GM18868 (cell line): ENCODE measurements at regions not wholly inside any gene's neighbourhood (a gene's known extent, or its start where the extent isn't known, plus 50 kb on each side); places are given as distances from the start of the nearest gene placed in this dataset.

Source experiments
- ATAC-seq: cut with Tn5 transposase; IDR thresholded peaks from one replicate; pipeline ENCODE4 v1.9.1; 2021; ENCODE audit warnings: mild to moderate bottlenecking, moderate library complexity; ENCODE audit not compliant: unreplicated experiment

DNA sequence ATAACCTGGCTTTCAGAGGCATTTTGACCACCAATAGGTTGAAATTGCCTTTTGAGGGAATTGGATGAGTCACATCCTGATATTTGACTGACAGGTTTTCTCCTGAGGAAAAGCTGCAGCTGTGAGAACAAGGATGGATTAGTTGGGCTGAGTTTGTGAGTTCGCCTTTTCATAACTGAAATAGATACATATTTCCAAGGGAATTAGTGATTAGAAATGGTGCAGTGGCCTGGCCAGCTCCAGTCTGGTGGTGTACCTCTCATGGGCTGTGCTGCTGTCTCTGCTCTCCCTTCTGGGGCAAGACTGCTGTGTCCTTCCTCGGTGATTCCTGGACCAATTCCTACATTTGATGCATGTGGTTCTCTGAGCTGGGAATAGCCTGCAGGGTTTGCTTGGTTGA is 341.3 kb downstream of the TSN start:
- no peak for ATAC-seq

DNA sequence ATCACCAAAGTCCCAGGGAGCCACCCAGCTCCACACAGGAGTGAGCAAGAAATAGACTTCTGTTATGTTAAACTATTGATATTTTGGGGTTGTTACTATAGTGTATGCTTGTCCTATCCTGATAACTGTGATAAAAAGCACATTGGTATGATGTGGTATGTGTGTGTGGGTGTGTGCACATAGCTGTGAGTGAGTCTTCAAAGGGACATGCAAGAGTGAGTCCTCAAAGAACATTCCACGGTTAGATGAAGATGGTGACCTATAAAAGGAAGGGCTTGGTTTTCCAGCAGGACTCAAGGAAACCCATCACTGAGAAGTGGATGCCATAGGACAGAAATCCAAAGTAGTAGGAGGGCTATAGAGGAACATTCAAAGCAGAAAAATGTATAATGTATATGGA is 342.9 kb downstream of the TSN start:
- no peak for ATAC-seq

DNA sequence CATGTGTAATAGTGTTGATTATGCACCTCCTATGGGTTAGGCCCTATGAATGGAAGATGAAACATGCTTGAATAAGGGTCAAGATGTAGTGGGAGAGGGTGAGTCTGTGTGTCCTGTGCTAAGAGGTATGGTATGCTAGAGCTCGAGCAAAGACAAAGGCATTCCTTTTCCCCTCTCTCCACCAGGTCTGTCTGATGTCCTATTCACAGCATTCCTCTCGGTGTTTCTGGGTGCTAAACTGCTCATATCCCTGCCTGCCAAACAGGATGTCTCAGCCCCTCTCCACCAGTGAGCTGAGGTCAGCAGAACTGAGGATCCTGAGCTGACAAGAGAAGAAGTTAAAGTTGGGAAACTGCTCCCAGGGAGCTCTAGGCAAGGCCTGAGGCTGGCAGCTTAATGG is 344.9 kb downstream of the TSN start:
- no peak for ATAC-seq

DNA sequence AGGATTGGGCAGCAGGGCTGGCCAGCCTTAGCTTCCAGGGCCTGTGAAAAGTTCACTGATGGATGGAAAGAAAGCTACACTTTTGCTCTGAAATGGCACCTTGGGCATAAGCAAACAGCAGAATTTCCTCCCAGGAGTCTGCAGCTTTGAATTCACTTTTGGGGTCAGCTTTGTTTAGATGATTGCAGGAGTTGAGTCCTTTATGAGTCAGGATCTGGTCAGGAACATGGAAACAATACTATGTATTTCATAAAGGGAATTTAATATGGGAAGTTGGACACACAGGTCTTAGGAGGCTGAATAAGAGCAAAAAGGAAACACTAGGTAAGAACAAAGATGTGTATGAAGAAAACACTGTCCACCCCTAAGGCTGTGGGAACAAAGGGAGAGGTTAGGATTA is 345.3 kb downstream of the TSN start:
- no peak for ATAC-seq

DNA sequence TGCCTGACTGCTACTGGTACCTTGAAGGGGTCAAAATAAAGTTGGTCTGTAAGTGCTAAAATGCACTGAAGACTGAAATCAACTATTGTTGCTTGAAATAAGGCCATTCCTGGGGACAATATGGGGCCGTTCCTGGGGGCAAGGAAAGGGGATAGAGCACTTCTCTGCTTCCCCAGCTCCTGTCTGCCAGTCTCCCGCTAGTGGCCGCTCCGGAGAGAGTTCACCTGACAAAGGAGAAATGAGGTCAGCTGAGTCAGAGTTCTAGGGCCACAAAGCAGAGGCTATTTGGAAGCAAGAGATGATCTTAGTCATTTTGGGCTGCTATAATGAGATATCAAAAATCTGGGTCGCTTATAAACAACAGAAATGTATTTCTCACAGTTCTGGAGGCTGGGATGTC is 345.9 kb downstream of the TSN start:
- ATAC-seq, result no peak

DNA sequence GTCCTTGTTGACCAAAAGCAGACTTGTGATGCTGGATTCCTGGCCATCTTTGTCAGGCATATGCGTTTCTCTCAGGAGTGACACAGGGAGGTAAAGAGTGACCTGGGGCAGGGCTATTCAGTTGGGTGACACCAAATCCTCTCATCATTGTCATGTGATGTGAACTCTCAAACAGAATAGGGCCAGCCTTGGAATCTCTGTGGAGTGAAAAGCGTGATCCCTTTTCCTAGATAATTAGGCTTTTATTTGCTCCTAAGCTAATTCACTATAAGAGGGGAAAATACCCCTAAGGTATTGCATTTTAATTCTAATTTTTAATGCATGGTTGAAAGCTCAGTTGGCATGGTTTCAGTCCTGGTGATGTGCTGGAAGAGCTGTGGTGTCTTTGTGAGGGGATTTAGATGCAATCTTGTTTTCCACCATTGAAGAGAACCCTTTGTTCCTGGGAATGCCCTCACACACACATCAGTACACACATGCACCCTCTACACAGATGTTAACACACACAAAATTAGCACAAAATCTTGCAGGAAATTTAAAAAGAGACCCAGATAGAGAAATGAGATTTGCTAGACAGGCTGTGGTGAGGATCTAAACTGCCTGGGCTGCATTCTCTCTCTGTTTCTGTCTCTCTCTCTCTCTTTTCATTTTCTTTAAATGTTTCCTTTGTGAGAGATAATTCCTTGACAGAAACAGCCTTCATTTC is 349.9 kb downstream of the TSN start:
- no peak for ATAC-seq

DNA sequence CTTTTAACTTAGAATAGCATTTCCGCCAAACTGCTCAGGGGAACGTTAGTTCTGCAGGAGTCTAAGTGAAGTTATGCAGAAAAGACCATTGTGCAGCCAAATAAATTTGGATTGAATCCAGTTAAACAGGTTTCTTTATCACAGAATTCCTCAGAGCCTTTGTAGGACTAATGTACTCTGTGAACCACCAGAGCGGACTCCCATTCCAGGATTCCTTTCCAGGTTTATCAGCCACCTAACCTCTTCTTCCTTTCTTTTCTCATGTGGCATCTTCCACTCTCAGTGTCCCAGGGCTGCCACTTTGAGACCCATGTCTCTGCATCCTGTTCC is 350.4 kb downstream of the TSN start:
- no peak for ATAC-seq

DNA sequence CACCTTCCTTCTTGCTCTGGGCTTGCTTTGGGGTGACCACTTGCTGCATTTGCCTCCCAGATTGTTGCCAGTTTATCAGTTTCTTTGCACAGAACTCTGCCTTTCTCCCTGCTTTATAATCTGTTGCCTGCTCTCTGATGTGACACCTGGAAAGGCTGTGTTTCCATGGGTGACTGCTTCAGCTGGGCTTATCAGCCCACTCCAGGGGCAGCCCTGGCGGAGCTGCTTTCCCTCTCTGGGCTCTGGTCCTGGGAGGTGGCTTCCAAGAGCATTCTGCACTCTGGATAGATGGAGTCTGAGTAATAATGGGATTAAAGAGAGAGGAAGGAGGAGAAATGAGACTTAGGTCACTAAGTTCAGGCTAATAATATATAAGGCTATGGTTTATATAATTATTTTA is 352.7 kb downstream of the TSN start:
- ATAC-seq, result no peak

DNA sequence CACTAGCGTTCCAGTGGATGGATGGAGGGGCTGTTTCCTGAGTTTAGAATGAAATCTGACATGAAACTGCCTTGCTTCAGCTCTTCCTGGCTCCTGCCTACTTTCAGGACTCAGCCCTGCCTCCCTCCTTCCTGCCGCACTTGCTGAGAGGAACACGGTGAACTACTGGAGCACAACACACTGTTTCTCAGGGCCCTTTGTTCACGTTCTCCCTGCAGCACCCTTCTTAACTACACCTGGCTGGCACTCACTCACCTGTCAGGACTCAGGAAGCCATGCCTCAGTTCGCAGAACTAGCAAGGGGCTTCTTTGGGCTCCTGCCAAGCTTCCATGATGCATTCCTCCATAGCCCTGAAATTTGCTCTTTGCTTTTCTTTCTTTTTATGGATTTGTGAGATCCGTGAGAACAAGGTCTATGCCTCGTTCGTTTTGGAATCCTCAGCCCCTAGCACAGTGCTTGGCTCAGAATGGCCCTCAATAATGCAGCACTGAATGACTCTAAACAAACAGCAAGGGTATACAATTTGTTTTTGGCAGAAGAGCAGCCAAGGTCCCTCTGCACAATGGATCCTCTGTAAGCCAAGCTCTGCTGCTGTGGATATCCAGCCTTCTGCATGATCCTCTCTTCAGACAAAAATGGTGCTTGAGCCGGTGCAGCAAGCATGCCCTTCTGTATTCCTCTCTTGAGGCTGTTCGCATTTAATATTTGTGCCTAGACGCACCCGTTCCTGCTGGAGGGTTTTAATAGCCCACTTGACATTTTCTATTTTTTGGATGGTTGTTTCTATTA is 357.0 kb downstream of the TSN start:
- no peak for ATAC-seq

DNA sequence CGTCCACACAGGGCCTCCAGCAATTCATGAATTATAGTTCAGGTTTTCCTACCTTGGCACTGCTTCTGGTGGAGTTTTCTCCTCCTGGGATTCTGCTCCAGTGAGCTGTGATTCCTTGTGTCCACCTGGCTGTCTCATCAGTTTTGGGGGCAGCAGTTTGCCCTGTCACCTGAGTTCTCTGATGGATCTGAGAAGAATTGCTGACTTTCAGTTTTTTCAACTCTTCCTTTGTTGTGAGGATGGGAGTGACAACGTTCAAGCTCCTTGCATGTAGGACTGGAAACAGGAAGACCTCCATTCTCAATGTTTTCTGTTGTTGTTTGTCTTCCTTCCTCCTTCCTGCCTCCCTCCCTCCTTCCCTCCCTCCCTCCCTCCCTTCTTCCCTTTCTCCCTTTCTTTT is 359.0 kb downstream of the TSN start:
- no peak for ATAC-seq

DNA sequence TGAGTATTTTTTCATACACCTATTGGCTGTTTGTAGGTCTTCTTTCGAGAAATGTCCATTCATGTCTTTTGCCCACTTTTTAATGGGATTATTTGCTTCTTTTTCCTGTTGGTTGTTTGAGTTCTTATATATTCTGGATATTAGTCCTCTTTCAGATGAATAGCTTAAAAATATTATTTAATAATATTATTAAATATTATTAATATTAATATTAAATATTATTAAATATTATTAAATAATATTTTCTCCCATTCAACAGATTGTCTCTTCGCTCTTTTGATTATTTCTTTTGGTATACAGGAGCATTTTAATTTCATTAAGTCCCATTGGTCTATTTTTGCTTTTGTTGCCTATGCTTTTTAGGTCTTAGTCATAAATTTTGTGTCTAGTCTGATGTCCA is 361.9 kb downstream of the TSN start:
- no peak for ATAC-seq

DNA sequence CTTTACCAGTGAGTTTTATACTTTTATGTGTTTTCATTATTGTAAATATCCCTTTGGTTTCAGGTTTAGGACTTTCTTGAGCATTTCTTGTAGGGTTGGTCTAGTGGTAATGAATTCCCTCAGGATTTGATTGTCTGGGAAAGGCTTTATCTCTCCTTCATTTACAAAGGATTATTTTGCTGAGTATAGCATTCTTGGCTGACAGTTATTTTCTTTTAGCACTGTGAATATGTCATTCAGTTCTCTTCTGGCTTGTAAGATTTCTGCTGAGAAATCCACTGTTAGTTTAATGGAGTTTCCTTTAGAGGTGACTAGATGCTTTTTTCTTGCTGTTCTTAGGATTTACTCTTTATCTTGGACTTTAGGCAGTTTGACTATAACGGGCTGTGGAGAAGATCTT is 373.9 kb downstream of the TSN start:
- no peak for ATAC-seq

DNA sequence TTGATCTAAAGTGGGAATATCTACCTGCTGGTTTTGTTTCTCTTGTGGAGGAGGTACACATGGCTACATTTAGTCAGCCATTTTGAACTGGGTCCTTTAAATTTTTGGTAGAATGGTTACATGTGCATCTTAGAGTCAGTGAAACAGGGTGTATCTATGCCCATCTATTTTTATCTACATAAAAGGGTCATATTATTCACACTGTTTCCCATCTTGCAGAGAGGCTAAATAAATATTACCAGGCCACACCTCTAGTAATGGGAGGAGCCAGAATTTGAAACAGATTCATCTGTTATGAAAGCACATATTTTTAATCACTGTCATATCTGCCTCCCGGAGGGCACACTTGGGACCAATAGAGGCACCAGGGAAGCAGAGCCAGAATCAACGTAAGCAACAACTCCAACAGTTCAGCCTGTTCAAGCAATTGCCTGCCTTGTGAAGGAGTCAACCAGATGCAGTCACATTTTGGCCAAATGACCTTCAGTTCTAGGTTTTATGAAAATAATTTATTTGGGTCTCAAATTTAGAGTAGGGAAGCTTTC is 376.8 kb downstream of the TSN start:
- ATAC-seq, result no peak

DNA sequence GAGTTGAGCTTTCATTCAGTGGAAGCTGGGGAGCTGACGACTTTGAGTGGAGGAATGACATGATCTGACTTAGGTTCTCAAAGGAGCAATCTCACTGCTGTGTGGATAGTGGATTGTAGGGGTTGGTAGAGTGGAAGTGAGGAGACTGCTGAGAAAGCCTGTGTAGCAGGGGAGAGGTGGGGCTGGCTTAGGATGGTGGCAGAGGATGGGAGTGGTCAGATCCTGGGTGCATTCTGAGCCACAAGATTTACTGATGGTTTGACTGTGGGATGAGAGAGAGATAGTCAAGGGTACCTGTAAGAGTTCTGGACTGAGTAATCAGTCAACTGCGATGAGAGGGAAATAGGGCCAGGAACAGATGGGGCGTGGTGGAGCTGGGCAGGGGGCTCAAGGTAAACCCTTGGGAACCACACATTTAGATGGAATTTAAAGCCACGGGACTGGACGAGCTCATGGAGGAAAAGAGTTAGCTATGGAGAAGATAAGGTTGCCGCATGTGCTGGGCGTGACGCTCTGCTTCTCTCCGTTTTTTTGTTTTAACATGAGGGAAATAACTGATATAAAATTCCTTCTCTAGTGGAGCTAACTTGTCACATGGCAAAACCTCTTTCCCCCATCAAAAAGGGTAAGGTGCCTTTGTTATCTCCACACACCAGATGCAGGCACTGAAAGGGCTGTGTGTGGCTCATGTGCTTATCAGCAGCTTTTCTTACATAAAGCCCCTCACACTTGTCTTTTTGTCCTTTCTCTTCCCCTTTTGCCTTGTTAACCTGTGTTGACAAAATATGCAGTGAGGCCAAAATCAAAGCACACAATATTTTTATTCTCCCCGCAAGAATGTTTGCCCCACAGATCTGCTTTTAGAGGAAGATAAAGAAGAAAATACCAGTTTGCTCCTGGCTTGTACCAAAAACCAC is 379.8 kb downstream of the TSN start:
- no peak for ATAC-seq

DNA sequence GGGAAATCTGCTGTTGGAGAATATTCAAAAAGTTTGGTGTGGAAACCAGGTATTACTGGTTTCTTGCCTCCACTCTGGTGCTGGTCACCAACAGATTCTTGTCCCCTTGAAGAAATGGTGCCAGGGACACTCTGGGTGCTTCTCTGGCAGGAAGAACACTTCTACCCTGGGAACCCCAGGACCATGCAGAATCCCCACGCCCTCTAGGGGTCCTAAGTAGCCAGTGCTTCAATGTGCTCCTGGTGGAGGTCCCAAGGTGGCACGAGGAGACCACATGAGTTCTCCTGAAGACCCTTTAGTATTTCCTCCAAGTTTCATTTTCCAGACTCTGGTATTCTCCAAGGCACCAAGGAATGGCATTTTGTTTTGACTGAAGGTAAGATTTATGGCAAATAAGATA is 380.6 kb downstream of the TSN start:
- peak; percentile 86 for ATAC-seq

DNA sequence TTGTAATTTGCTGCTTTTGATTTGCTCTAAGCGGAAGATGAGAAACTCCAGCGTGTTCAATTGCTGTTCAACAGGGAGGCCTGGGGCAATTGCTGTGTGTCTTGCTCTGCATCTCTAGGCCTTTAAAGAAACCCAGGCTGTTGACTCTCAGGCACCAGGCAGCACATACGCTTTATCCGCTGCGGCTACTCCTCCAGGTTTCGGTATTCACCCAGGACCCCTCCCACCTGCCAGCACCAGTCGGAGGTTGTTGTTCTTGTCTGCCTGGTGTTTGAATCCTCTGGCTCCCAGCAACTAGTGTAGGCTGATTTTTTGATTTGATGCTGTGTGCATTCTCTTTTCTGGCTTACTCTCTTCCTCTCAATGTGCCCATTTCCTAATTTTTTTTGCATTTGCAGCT is 383.1 kb downstream of the TSN start:
- ATAC-seq, result no peak

DNA sequence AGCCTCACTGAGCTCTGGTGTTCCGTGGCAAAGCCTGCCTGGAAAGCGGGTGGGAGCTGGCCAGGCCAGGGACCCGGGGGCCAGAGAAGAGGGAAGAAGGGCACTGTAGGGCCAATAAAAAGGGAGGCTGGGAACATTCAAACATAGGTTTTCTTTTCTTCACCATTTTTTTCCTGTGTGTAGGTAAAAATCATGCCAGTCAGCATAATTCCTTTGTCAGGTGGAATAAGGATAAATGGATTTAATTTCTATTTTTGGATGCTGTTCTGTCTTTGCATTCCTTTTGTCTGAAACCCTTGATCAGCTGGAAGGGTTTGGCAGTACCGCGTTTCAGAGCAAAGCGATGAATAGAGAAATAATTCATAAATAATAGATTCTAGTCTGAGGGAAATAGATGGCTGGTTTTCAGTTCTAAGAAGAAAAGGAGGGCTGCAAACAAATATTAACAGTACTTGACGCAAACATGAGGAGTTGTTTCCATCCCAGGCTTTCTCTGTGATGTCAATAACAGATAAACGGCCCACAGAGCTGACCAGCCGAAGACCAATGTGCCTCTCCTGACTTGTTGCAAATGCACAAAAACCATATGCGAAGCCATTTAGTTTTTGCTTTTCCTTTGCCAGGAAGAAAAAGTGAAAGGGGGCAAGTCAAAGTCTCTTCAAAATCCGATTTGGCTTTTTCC is 384.4 kb downstream of the TSN start:
- no peak for ATAC-seq

DNA sequence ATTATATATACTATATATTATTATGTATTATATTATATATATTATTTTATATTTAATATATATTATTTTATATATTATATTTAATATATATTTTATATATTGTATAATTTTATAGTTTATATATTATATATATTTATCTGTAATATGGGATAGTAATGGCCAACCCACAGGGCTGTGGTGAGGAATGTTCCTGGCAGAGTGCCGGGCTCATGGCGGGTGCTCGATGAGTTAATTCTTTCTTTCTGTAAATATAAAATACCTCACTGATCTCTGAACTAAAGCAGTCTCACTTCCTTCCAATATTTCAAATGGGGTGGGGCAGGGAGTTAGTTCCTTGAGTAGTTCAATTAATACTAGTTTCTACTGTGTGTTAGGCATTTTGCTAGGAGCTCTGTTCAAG is 389.4 kb downstream of the TSN start:
- no peak for ATAC-seq

DNA sequence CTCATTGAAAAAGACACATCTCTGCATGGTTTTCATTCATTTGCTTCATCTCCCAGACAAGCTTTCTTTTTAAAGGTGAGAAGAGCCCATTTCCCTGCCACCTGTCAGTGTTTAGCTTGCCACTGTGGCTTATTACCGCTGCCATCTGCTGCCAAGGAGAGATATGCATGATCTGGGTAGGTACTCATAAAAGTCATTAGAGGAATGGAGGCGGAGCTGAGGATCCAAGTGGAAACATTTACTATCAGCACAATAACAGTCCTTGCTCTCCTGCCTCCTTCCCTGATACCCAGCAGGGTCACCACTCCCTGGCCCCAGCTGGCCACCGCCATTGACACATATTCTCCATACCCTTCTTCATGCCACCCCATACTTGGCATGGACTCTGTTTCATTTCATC is 390.4 kb downstream of the TSN start:
- ATAC-seq, result no peak

DNA sequence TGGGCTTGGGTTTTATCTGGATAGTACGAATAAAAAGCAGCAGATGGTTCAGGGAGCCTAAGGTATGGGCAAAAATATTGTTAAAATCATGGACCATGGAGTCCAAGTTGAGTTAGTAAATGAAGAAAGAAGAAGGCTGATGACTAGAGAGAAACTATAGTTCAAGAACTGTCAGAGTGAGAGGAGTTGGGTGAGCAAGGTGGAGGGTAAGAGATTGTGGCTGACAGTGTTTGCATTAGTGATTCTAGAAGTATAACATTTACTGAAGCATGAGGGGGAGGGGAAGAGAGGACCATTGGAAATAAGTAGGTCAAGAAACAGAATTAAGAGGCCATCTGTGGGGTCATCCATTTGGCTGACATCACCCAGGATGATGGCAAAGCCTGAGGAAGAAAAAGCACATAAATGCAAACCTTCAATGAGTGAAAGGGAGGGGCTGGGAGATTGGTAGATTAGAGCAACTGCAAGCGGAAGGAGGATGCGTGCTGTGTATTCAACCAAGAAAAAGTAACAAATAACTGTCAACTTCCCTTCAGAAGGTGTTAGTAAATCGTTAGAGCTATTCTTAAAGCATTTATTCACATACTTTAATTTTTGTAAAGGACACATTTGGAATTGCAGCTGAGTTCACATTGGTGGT is 392.8 kb downstream of the TSN start:
- peak; percentile 75 for ATAC-seq
